Mesothelial cell of epicardium (in vitro differentiated cells): ENCODE measurements at regions not wholly inside any gene's neighbourhood (a gene's known extent, or its start where the extent isn't known, plus 50 kb on each side); places are given as distances from the start of the nearest gene placed in this dataset.

Source experiments
- DNase-seq, 2 experiments: peaks; one replicate each; pipeline ENCODE4 v3.0.0; 2021; ENCODE audit warnings: low spot score in 2 of 2; ENCODE audit not compliant: unreplicated experiment in 2 of 2
- H3K27ac Mint-ChIP-seq: 2 replicates; pipeline ENCODE4 v1.8.0; 2021; ENCODE audit warnings: mixed read lengths
- H3K27me3 Mint-ChIP-seq: 2 replicates; pipeline ENCODE4 v1.8.0; 2021; ENCODE audit warnings: low read depth, mixed read lengths
- H3K36me3 Mint-ChIP-seq: 2 replicates; pipeline ENCODE4 v1.8.0; 2021; ENCODE audit warnings: mixed read lengths
- H3K4me1 Mint-ChIP-seq: 2 replicates; pipeline ENCODE4 v1.8.0; 2021; ENCODE audit warnings: mixed read lengths
- H3K4me3 Mint-ChIP-seq: 2 replicates; pipeline ENCODE4 v1.8.0; 2021; ENCODE audit warnings: mild to moderate bottlenecking, moderate library complexity, mixed read lengths
- H3K9me3 Mint-ChIP-seq: 2 replicates; pipeline ENCODE4 v1.8.0; 2021; ENCODE audit warnings: mixed read lengths
- CTCF ChIP-seq: fragments of 200-600 bp; sonication (generic); IDR thresholded peaks from one replicate; pipeline ENCODE4 v1.5.0; 2021; ENCODE audit warnings: antibody characterized with exemption; ENCODE audit not compliant: unreplicated experiment

GRCh38 chr5:13187186-13187585, 757.3 kb downstream of the DNAH5 start:
- H3K4me3 Mint-ChIP-seq: no peak overlapping the region
- DNase-seq: no peak
- peaks cover 11% of the 10 kb centered on the region for H3K4me1 Mint-ChIP-seq
- H3K27me3 Mint-ChIP-seq: no peaks in the 10 kb centered on the region
- H3K9me3 Mint-ChIP-seq: peaks cover 3% of the 10 kb centered on the region
- no peaks in the 10 kb centered on the region for H3K36me3 Mint-ChIP-seq
- TF ChIP-seq CTCF: no peak
- no peak overlapping the region for H3K27ac Mint-ChIP-seq

DNA sequence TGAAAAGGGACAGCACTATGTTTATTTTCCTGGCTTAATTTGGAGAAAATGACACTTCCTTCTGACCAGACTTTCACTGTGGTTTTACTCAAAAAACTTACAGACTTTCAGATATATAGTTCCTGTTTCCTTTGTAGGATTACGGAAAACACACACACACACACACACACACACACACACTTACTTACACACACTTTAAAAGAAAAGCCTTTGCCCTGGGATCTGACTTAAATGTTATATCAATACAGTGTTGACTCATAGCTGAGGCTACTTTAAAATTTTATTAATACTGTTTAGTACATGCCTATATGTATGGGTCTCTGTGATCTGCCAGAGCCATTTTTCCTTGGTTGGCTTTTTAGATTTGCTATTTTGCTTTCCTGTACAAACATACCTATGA, 758.3 kb downstream of the DNAH5 start:
- Mint-ChIP-seq H3K4me1 (peaks cover 11% of the 10 kb centered on the region), H3K9me3 (peaks cover 3% of the 10 kb centered on the region), H3K36me3 (no peaks in the 10 kb centered on the region), H3K4me3 (no peak overlapping the region), H3K27me3 (no peaks in the 10 kb centered on the region), H3K27ac (no peak overlapping the region)
- no peak for TF ChIP-seq CTCF
- DNase-seq: no peak

GRCh38 chr5:13179407-13180087, 764.9 kb downstream of the DNAH5 start:
- peaks cover 3% of the 10 kb centered on the region for H3K9me3 Mint-ChIP-seq
- no peaks in the 10 kb centered on the region for H3K36me3 Mint-ChIP-seq
- H3K27me3 Mint-ChIP-seq: no peaks in the 10 kb centered on the region
- TF ChIP-seq CTCF: no peak
- no peak overlapping the region for H3K27ac Mint-ChIP-seq
- DNase-seq: no peak
- H3K4me3 Mint-ChIP-seq: no peak overlapping the region
- H3K4me1 Mint-ChIP-seq: peaks cover 4% of the 10 kb centered on the region

GRCh38 chr5:13143630-13144029, 800.9 kb downstream of the DNAH5 start:
- Mint-ChIP-seq H3K27ac (no peak overlapping the region), H3K36me3 (no peaks in the 10 kb centered on the region), H3K27me3 (no peaks in the 10 kb centered on the region), H3K4me3 (no peak overlapping the region), H3K9me3 (peaks cover 4% of the 10 kb centered on the region), H3K4me1 (peaks cover 9% of the 10 kb centered on the region)
- no peak for DNase-seq
- TF ChIP-seq CTCF: no peak

DNA sequence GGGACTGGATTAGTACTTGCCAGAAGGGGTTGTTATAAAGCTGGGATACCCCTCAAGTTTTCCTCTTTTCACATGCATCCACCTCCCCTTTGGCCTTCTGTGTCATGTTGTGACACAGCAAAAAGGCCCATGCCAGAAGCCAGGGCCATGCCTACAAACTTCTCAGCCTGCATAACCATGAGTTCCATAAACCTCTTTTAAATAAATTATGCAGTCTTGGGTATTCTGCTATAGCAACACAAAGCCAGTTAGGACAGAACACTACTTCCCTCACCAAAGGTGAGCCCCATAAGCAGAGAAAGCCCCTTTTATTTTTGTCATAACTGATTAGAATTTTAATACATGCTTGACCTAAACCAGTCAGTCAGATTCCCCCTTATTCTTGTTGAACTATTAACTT, 801.3 kb downstream of the DNAH5 start:
- no peak for TF ChIP-seq CTCF

GRCh38 chr5:13133951-13134350, 810.5 kb downstream of the DNAH5 start:
- no peak for TF ChIP-seq CTCF
- H3K36me3 Mint-ChIP-seq: no peaks in the 10 kb centered on the region
- no peaks in the 10 kb centered on the region for H3K27me3 Mint-ChIP-seq
- peaks cover 8% of the 10 kb centered on the region for H3K9me3 Mint-ChIP-seq
- no peaks in the 10 kb centered on the region for H3K4me1 Mint-ChIP-seq
- no peak overlapping the region for H3K27ac Mint-ChIP-seq
- H3K4me3 Mint-ChIP-seq: no peak overlapping the region
- DNase-seq: no peak

More for the DNA sequence above, 801.3 kb downstream of the DNAH5 start:
- H3K27me3 Mint-ChIP-seq: no peaks in the 10 kb centered on the region
- H3K4me3 Mint-ChIP-seq: no peak overlapping the region
- no peaks in the 10 kb centered on the region for H3K36me3 Mint-ChIP-seq
- no peak for DNase-seq
- no peak overlapping the region for H3K27ac Mint-ChIP-seq
- H3K9me3 Mint-ChIP-seq: peaks cover 6% of the 10 kb centered on the region
- H3K4me1 Mint-ChIP-seq: peaks cover 9% of the 10 kb centered on the region
